ENCODE measurements at regions not wholly inside any gene's neighbourhood (a gene's known extent, or its start where the extent isn't known, plus 50 kb on each side); places are given as distances from the start of the nearest gene placed in this dataset.

GRCh38 chr14:40312296-40312695 lies 880.1 kb upstream of the FBXO33 start:
- no peaks in the 10 kb centered on the region for H3K4me1 ChIP-seq (ENCODE audit: low read length)
- no peaks in the 10 kb centered on the region for H3K9me2 ChIP-seq (replicated peaks; ENCODE audit: insufficient read depth, low read length)
- H3K27ac ChIP-seq (ENCODE audit: low read length), result no peak overlapping the region
- DNase-seq, result no peak
- H3K4me3 ChIP-seq (ENCODE audit: low read length), result no peak overlapping the region
- no peaks in the 10 kb centered on the region for H3K27me3 ChIP-seq (ENCODE audit: low read length)
- H3K9me3 ChIP-seq (ENCODE audit: low read length), result peaks cover 66% of the 10 kb centered on the region
- no peak overlapping the region for H2AFZ ChIP-seq (ENCODE audit: low read length)
- H3K9ac ChIP-seq (ENCODE audit: low read length), result no peak overlapping the region
- H4K20me1 ChIP-seq (ENCODE audit: insufficient read depth, low read depth, low read length), result no peaks in the 10 kb centered on the region
- no peak overlapping the region for H3K4me2 ChIP-seq (ENCODE audit: low read depth, low read length, poor library complexity, severe bottlenecking)
- no peaks in the 10 kb centered on the region for H3K36me3 ChIP-seq (ENCODE audit: insufficient read depth, low read length)
- H3K79me2 ChIP-seq (ENCODE audit: low read length), result no peaks in the 10 kb centered on the region

GRCh38 chr14:40309124-40309523 lies 876.9 kb upstream of the FBXO33 start:
- H3K4me2 ChIP-seq (ENCODE audit: low read depth, low read length, poor library complexity, severe bottlenecking), result no peak overlapping the region
- no peak overlapping the region for H3K4me3 ChIP-seq (ENCODE audit: low read length)
- no peak overlapping the region for H3K9ac ChIP-seq (ENCODE audit: low read length)

GRCh38 chr14:40308240-40308639 lies 876.0 kb upstream of the FBXO33 start:
- Histone ChIP-seq H3K4me1 (ENCODE audit: low read length) (no peaks in the 10 kb centered on the region), H3K9me3 (ENCODE audit: low read length) (peaks cover 54% of the 10 kb centered on the region), H3K27ac (ENCODE audit: low read length) (no peak overlapping the region), H2AFZ (ENCODE audit: low read length) (no peak overlapping the region), H4K20me1 (ENCODE audit: insufficient read depth, low read depth, low read length) (no peaks in the 10 kb centered on the region), H3K4me2 (ENCODE audit: low read depth, low read length, poor library complexity, severe bottlenecking) (no peak overlapping the region), H3K9ac (ENCODE audit: low read length) (no peak overlapping the region), H3K79me2 (ENCODE audit: low read length) (no peaks in the 10 kb centered on the region), H3K36me3 (ENCODE audit: insufficient read depth, low read length) (no peaks in the 10 kb centered on the region), H3K27me3 (ENCODE audit: low read length) (no peaks in the 10 kb centered on the region), H3K9me2 (replicated peaks; ENCODE audit: insufficient read depth, low read length) (no peaks in the 10 kb centered on the region), H3K4me3 (ENCODE audit: low read length) (no peak overlapping the region)
- DNase-seq, result no peak

More at GRCh38 chr14:40309124-40309523, 876.9 kb upstream of the FBXO33 start:
- no peak overlapping the region for H2AFZ ChIP-seq (ENCODE audit: low read length)
- no peaks in the 10 kb centered on the region for H3K27me3 ChIP-seq (ENCODE audit: low read length)
- H3K4me1 ChIP-seq (ENCODE audit: low read length), result no peaks in the 10 kb centered on the region
- DNase-seq, result no peak
- peaks cover 57% of the 10 kb centered on the region for H3K9me3 ChIP-seq (ENCODE audit: low read length)
- no peaks in the 10 kb centered on the region for H4K20me1 ChIP-seq (ENCODE audit: insufficient read depth, low read depth, low read length)
- H3K36me3 ChIP-seq (ENCODE audit: insufficient read depth, low read length), result no peaks in the 10 kb centered on the region
- no peak overlapping the region for H3K27ac ChIP-seq (ENCODE audit: low read length)
- no peaks in the 10 kb centered on the region for H3K9me2 ChIP-seq (replicated peaks; ENCODE audit: insufficient read depth, low read length)
- H3K79me2 ChIP-seq (ENCODE audit: low read length), result no peaks in the 10 kb centered on the region

- no peak overlapping the region for H3K4me2 ChIP-seq (ENCODE audit: low read depth, low read length, poor library complexity, severe bottlenecking)
- no peaks in the 10 kb centered on the region for H3K79me2 ChIP-seq (ENCODE audit: low read length)
- DNase-seq, result no peak
- H3K9me3 ChIP-seq (ENCODE audit: low read length), result peaks cover 75% of the 10 kb centered on the region
- no peaks in the 10 kb centered on the region for H3K27me3 ChIP-seq (ENCODE audit: low read length)
- H3K4me3 ChIP-seq (ENCODE audit: low read length), result no peak overlapping the region
- no peaks in the 10 kb centered on the region for H4K20me1 ChIP-seq (ENCODE audit: insufficient read depth, low read depth, low read length)
- H2AFZ ChIP-seq (ENCODE audit: low read length), result no peak overlapping the region
- no peaks in the 10 kb centered on the region for H3K4me1 ChIP-seq (ENCODE audit: low read length)
- no peak overlapping the region for H3K27ac ChIP-seq (ENCODE audit: low read length)
- no peaks in the 10 kb centered on the region for H3K9me2 ChIP-seq (replicated peaks; ENCODE audit: insufficient read depth, low read length)
- H3K36me3 ChIP-seq (ENCODE audit: insufficient read depth, low read length), result no peaks in the 10 kb centered on the region
- H3K9ac ChIP-seq (ENCODE audit: low read length), result no peak overlapping the region
These were observed 864.6 kb upstream of the FBXO33 start for GRCh38 chr14:40296821-40297220.

GRCh38 chr14:40292664-40293063 lies 860.4 kb upstream of the FBXO33 start:
- H2AFZ ChIP-seq (ENCODE audit: low read length), result no peak overlapping the region
- H3K79me2 ChIP-seq (ENCODE audit: low read length), result no peaks in the 10 kb centered on the region
- no peak overlapping the region for H3K9ac ChIP-seq (ENCODE audit: low read length)
- no peaks in the 10 kb centered on the region for H3K36me3 ChIP-seq (ENCODE audit: insufficient read depth, low read length)
- peaks cover 54% of the 10 kb centered on the region for H3K9me3 ChIP-seq (ENCODE audit: low read length)
- no peaks in the 10 kb centered on the region for H4K20me1 ChIP-seq (ENCODE audit: insufficient read depth, low read depth, low read length)
- no peaks in the 10 kb centered on the region for H3K9me2 ChIP-seq (replicated peaks; ENCODE audit: insufficient read depth, low read length)
- no peak overlapping the region for H3K4me3 ChIP-seq (ENCODE audit: low read length)
- H3K4me1 ChIP-seq (ENCODE audit: low read length), result no peaks in the 10 kb centered on the region
- DNase-seq, result no peak
- H3K4me2 ChIP-seq (ENCODE audit: low read depth, low read length, poor library complexity, severe bottlenecking), result no peak overlapping the region
- H3K27me3 ChIP-seq (ENCODE audit: low read length), result no peaks in the 10 kb centered on the region
- H3K27ac ChIP-seq (ENCODE audit: low read length), result no peak overlapping the region

GRCh38 chr14:40282196-40282595 lies 850.0 kb upstream of the FBXO33 start:
- Histone ChIP-seq H2AFZ (ENCODE audit: low read length) (no peak overlapping the region), H3K9ac (ENCODE audit: low read length) (no peak overlapping the region), H3K36me3 (ENCODE audit: insufficient read depth, low read length) (no peaks in the 10 kb centered on the region), H3K79me2 (ENCODE audit: low read length) (no peaks in the 10 kb centered on the region), H3K9me2 (replicated peaks; ENCODE audit: insufficient read depth, low read length) (no peaks in the 10 kb centered on the region), H3K4me2 (ENCODE audit: low read depth, low read length, poor library complexity, severe bottlenecking) (no peak overlapping the region), H3K9me3 (ENCODE audit: low read length) (peaks cover 56% of the 10 kb centered on the region), H3K4me3 (ENCODE audit: low read length) (no peak overlapping the region), H4K20me1 (ENCODE audit: insufficient read depth, low read depth, low read length) (no peaks in the 10 kb centered on the region), H3K4me1 (ENCODE audit: low read length) (no peaks in the 10 kb centered on the region), H3K27me3 (ENCODE audit: low read length) (no peaks in the 10 kb centered on the region), H3K27ac (ENCODE audit: low read length) (no peak overlapping the region)
- no peak for DNase-seq

- Histone ChIP-seq H3K4me1 (ENCODE audit: low read length) (no peaks in the 10 kb centered on the region), H4K20me1 (ENCODE audit: insufficient read depth, low read depth, low read length) (no peaks in the 10 kb centered on the region), H2AFZ (ENCODE audit: low read length) (no peak overlapping the region)
These were observed 848.4 kb upstream of the FBXO33 start for GRCh38 chr14:40280652-40281051.

GRCh38 chr14:40273417-40273816 lies 841.2 kb upstream of the FBXO33 start:
- no peaks in the 10 kb centered on the region for H3K4me1 ChIP-seq (ENCODE audit: low read length)
- no peak overlapping the region for H3K4me3 ChIP-seq (ENCODE audit: low read length)
- H3K27ac ChIP-seq (ENCODE audit: low read length), result no peak overlapping the region
- H4K20me1 ChIP-seq (ENCODE audit: insufficient read depth, low read depth, low read length), result no peaks in the 10 kb centered on the region
- no peak overlapping the region for H3K9ac ChIP-seq (ENCODE audit: low read length)
- DNase-seq, result no peak
- no peaks in the 10 kb centered on the region for H3K27me3 ChIP-seq (ENCODE audit: low read length)
- H3K4me2 ChIP-seq (ENCODE audit: low read depth, low read length, poor library complexity, severe bottlenecking), result no peak overlapping the region
- no peaks in the 10 kb centered on the region for H3K79me2 ChIP-seq (ENCODE audit: low read length)
- H3K9me3 ChIP-seq (ENCODE audit: low read length), result peaks cover 42% of the 10 kb centered on the region
- no peaks in the 10 kb centered on the region for H3K36me3 ChIP-seq (ENCODE audit: insufficient read depth, low read length)
- H2AFZ ChIP-seq (ENCODE audit: low read length), result no peak overlapping the region
- H3K9me2 ChIP-seq (replicated peaks; ENCODE audit: insufficient read depth, low read length), result no peaks in the 10 kb centered on the region

More at GRCh38 chr14:40280652-40281051, 848.4 kb upstream of the FBXO33 start:
- no peaks in the 10 kb centered on the region for H3K27me3 ChIP-seq (ENCODE audit: low read length)
- H3K4me3 ChIP-seq (ENCODE audit: low read length), result no peak overlapping the region
- no peaks in the 10 kb centered on the region for H3K79me2 ChIP-seq (ENCODE audit: low read length)
- no peak for DNase-seq
- no peaks in the 10 kb centered on the region for H3K9me2 ChIP-seq (replicated peaks; ENCODE audit: insufficient read depth, low read length)
- H3K9ac ChIP-seq (ENCODE audit: low read length), result no peak overlapping the region
- no peak overlapping the region for H3K27ac ChIP-seq (ENCODE audit: low read length)
- H3K4me2 ChIP-seq (ENCODE audit: low read depth, low read length, poor library complexity, severe bottlenecking), result no peak overlapping the region
- H3K36me3 ChIP-seq (ENCODE audit: insufficient read depth, low read length), result no peaks in the 10 kb centered on the region
- H3K9me3 ChIP-seq (ENCODE audit: low read length), result peaks cover 53% of the 10 kb centered on the region

GRCh38 chr14:40271480-40271879 lies 839.2 kb upstream of the FBXO33 start:
- H3K4me2 ChIP-seq (ENCODE audit: low read depth, low read length, poor library complexity, severe bottlenecking), result no peak overlapping the region
- H3K79me2 ChIP-seq (ENCODE audit: low read length), result no peaks in the 10 kb centered on the region
- no peaks in the 10 kb centered on the region for H3K9me2 ChIP-seq (replicated peaks; ENCODE audit: insufficient read depth, low read length)
- no peak overlapping the region for H3K27ac ChIP-seq (ENCODE audit: low read length)
- H3K36me3 ChIP-seq (ENCODE audit: insufficient read depth, low read length), result no peaks in the 10 kb centered on the region
- H3K9ac ChIP-seq (ENCODE audit: low read length), result no peak overlapping the region
- DNase-seq, result no peak
- no peaks in the 10 kb centered on the region for H3K4me1 ChIP-seq (ENCODE audit: low read length)
- no peaks in the 10 kb centered on the region for H3K27me3 ChIP-seq (ENCODE audit: low read length)
- no peak overlapping the region for H3K4me3 ChIP-seq (ENCODE audit: low read length)
- H2AFZ ChIP-seq (ENCODE audit: low read length), result no peak overlapping the region
- H4K20me1 ChIP-seq (ENCODE audit: insufficient read depth, low read depth, low read length), result no peaks in the 10 kb centered on the region
- H3K9me3 ChIP-seq (ENCODE audit: low read length), result peaks cover 34% of the 10 kb centered on the region

Measured in Karpas-422 (cell line).